A673 (cell line): ENCODE measurements at regions not wholly inside any gene's neighbourhood (a gene's known extent, or its start where the extent isn't known, plus 50 kb on each side); places are given as distances from the start of the nearest gene placed in this dataset.

Source experiments
- BruUV-seq: library from RNA; stranded (reverse); fragments of 400-500 nt; replicated peaks from 2 replicates; lab custom pipeline; 2021; lab: Mats Ljungman, UMichigan
- CTCF ChIA-PET: fragments of 300-600 bp; sonication (Branson Sonifier 250); formaldehyde crosslinking; loops from one replicate; lab custom pipeline; 2022; ENCODE audit warnings: antibody characterized with exemption; lab: Charles Lee
- POLR2A ChIA-PET: fragments of 300-600 bp; sonication (Branson Sonifier 250); formaldehyde crosslinking; loops from one replicate; lab custom pipeline; 2022; ENCODE audit warnings: antibody characterized with exemption; ENCODE audit not compliant: low non-redundant PET; lab: Charles Lee
- DNase-seq: peaks from one replicate; pipeline ENCODE4 v3.0.0-alpha.2; 2015; ENCODE audit warnings: low spot score
- H3K27ac ChIP-seq: fragments of 200-600 bp; sonication (generic); 2 replicates; pipeline ENCODE4 v1.5.1; 2016; ENCODE audit warnings: mixed run types, low read depth, mild to moderate bottlenecking, mixed read lengths, antibody characterized with exemption, low read length; ENCODE audit not compliant: poor library complexity, severe bottlenecking
- H3K27me3 ChIP-seq: fragments of 200-600 bp; sonication (generic); replicated peaks from 2 replicates; pipeline ENCODE4 v1.6.1; 2017; ENCODE audit warnings: mixed run types, low read depth, mild to moderate bottlenecking, mixed read lengths, antibody characterized with exemption, low read length; ENCODE audit not compliant: insufficient read depth, poor library complexity
- H3K36me3 ChIP-seq: fragments of 200-600 bp; sonication (generic); 2 replicates; pipeline ENCODE4 v1.6.1; 2016; ENCODE audit warnings: mixed run types, mild to moderate bottlenecking, mixed read lengths, antibody characterized with exemption, low read length; ENCODE audit not compliant: insufficient read depth, poor library complexity, severe bottlenecking
- H3K4me1 ChIP-seq: fragments of 200-600 bp; sonication (generic); 2 replicates; pipeline ENCODE4 v1.6.1; 2017; ENCODE audit warnings: mixed run types, mild to moderate bottlenecking, mixed read lengths, antibody characterized with exemption, low read length; ENCODE audit not compliant: insufficient read depth, poor library complexity, severe bottlenecking
- H3K4me3 ChIP-seq: fragments of 200-600 bp; sonication (generic); 2 replicates; pipeline ENCODE4 v1.5.1; 2016; ENCODE audit warnings: low read depth, mixed run types, mild to moderate bottlenecking, mixed read lengths, low read length; ENCODE audit not compliant: poor library complexity, severe bottlenecking
- H3K9me3 ChIP-seq: fragments of 200-600 bp; sonication (generic); 2 replicates; pipeline ENCODE4 v1.6.1; 2016; ENCODE audit warnings: mixed run types, low read depth, mild to moderate bottlenecking, mixed read lengths, antibody characterized with exemption, low read length; ENCODE audit not compliant: poor library complexity, severe bottlenecking
- CTCF ChIP-seq: fragments of 300-800, 200-600 bp; sonication (generic); conservative IDR thresholded peaks from 2 replicates; pipeline ENCODE4 v1.5.1; 2017; ENCODE audit warnings: low read depth, mild to moderate bottlenecking, antibody characterized with exemption, low read length, moderate library complexity, mixed read lengths
- EZH2 ChIP-seq: fragments of 200-600 bp; sonication (generic); IDR thresholded peaks from 2 replicates; pipeline ENCODE4 v1.6.1; 2017; ENCODE audit warnings: borderline replicate concordance, low read depth, mild to moderate bottlenecking, mixed read lengths, antibody characterized with exemption, low read length; ENCODE audit not compliant: poor library complexity, severe bottlenecking
- intact Hi-C: fragments of 100-400 bp; cut with micrococcal nuclease; formaldehyde crosslinking; loops from one replicate; pipeline ENCODE4 v1.10.0; 2022; ENCODE audit not compliant: unreplicated experiment

- DNase-seq = no peak
- CTCF ChIA-PET = interaction anchor here (0.8 kb wide), 1 partner anchor 8 kb away, joined by 3 read pairs; no protein-coding TSS in a partner anchor
- no TSS peak for BruUV-seq
- no peaks in the 10 kb centered on the region for H3K36me3 ChIP-seq
- no peak overlapping the region for H3K4me3 ChIP-seq
- no peaks in the 10 kb centered on the region for H3K27me3 ChIP-seq
- no peaks in the 10 kb centered on the region for H3K4me1 ChIP-seq
- H3K27ac ChIP-seq = no peak overlapping the region
- TF ChIP-seq EZH2 = no peak
- no peak for TF ChIP-seq CTCF
- no peaks in the 10 kb centered on the region for H3K9me3 ChIP-seq
- intact Hi-C loops = no loop called here
- POLR2A ChIA-PET = no interaction called here
Observed at GRCh38 chr11:64457416-64458010, 98.2 kb upstream of the SLC22A11 start.

DNA sequence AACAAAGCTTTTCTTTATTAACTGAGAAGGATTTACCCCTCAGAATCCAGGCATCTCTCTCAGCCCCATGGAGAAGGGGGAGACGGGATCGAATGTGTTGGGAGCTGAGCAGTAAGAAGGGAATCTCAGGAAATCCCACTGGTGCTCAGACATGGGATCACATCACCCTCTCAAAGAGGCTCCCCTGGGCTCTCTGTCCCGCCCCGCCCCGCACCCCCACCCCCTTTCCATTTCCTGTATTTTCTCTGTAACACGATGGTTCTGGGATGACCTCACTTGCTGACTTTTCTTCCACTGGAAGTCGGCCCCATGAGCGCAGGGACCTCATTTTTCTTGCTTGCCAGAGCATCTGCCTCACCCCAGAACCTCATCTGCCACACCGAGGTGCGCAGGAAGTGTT lies 96.7 kb upstream of the SLC22A11 start:
- TF ChIP-seq CTCF (no peak), EZH2 (no peak)
- Histone ChIP-seq H3K4me3 (no peak overlapping the region), H3K9me3 (no peaks in the 10 kb centered on the region), H3K27ac (no peak overlapping the region), H3K36me3 (no peaks in the 10 kb centered on the region), H3K27me3 (no peaks in the 10 kb centered on the region), H3K4me1 (no peaks in the 10 kb centered on the region)
- POLR2A ChIA-PET = no interaction called here
- CTCF ChIA-PET = no interaction called here
- peak; percentile 20 for DNase-seq
- no TSS peak for BruUV-seq
- intact Hi-C loops = no loop called here

GRCh38 chr11:64459609-64460008 lies 96.1 kb upstream of the SLC22A11 start:
- DNase-seq = no peak
- no peak overlapping the region for H3K27ac ChIP-seq
- H3K36me3 ChIP-seq = no peaks in the 10 kb centered on the region
- H3K4me3 ChIP-seq = no peak overlapping the region
- no peaks in the 10 kb centered on the region for H3K9me3 ChIP-seq
- TF ChIP-seq EZH2 = no peak
- TF ChIP-seq CTCF = no peak
- intact Hi-C loops = no loop called here
- no peaks in the 10 kb centered on the region for H3K27me3 ChIP-seq
- CTCF ChIA-PET = no interaction called here
- H3K4me1 ChIP-seq = no peaks in the 10 kb centered on the region
- no TSS peak for BruUV-seq
- POLR2A ChIA-PET = no interaction called here
